GM19035 (cell line): ENCODE measurements at regions not wholly inside any gene's neighbourhood (a gene's known extent, or its start where the extent isn't known, plus 50 kb on each side); places are given as distances from the start of the nearest gene placed in this dataset.
"Not testable (repeated sequence)": the region's sequence is repeated elsewhere in the genome, so short reads cannot be mapped to it uniquely, and the experiment has no call there.

Experiments used
- ATAC-seq: cut with Tn5 transposase; IDR thresholded peaks from one replicate; pipeline ENCODE4 v1.9.1; 2021; ENCODE audit not compliant: unreplicated experiment

- ATAC-seq = no peak
Observed at GRCh38 chr2:196516564-196516963, 123.0 kb upstream of the CCDC150 start.

- ATAC-seq = no peak
Observed at GRCh38 chr2:196520605-196521004, 118.9 kb upstream of the CCDC150 start.

- ATAC-seq = not testable (repeated sequence)
Observed at GRCh38 chr2:196526981-196527725, 112.4 kb upstream of the CCDC150 start.

- no peak for ATAC-seq
Observed at GRCh38 chr2:196528486-196529223, 110.9 kb upstream of the CCDC150 start.

GRCh38 chr2:196530910-196531309, 108.6 kb upstream of the CCDC150 start:
- peak; percentile 67 for ATAC-seq

- ATAC-seq = no peak
Observed at GRCh38 chr2:196533772-196534397, 105.6 kb upstream of the CCDC150 start.

GRCh38 chr2:196534495-196534894, 105.0 kb upstream of the CCDC150 start:
- no peak for ATAC-seq

GRCh38 chr2:196535061-196535460, 104.5 kb upstream of the CCDC150 start:
- ATAC-seq = no peak

- ATAC-seq = no peak
Observed at GRCh38 chr2:196535742-196536141, 103.8 kb upstream of the CCDC150 start.

GRCh38 chr2:196537311-196537710, 102.2 kb upstream of the CCDC150 start:
- ATAC-seq = no peak

- no peak for ATAC-seq
Observed at GRCh38 chr2:196538189-196538588, 101.3 kb upstream of the CCDC150 start.

GRCh38 chr2:196538646-196539045, 100.9 kb upstream of the CCDC150 start:
- no peak for ATAC-seq

GRCh38 chr2:196544906-196545433, 94.5 kb upstream of the CCDC150 start:
- no peak for ATAC-seq

GRCh38 chr2:196546151-196546919, 93.2 kb upstream of the CCDC150 start:
- ATAC-seq = no peak

- ATAC-seq = no peak
Observed at GRCh38 chr2:196549052-196549451, 90.5 kb upstream of the CCDC150 start.

- ATAC-seq = no peak
Observed at GRCh38 chr2:196551014-196551413, 88.5 kb upstream of the CCDC150 start.

GRCh38 chr2:196555161-196555560, 84.4 kb upstream of the CCDC150 start:
- no peak for ATAC-seq

- ATAC-seq = no peak
Observed at GRCh38 chr2:196555726-196556125, 83.8 kb upstream of the CCDC150 start.

- ATAC-seq = no peak
Observed at GRCh38 chr2:196558497-196558896, 81.0 kb upstream of the CCDC150 start.

GRCh38 chr2:196563876-196564275, 75.6 kb upstream of the CCDC150 start:
- ATAC-seq = no peak
